ENCODE measurements at regions not wholly inside any gene's neighbourhood (a gene's known extent, or its start where the extent isn't known, plus 50 kb on each side); places are given as distances from the start of the nearest gene placed in this dataset.

DNA sequence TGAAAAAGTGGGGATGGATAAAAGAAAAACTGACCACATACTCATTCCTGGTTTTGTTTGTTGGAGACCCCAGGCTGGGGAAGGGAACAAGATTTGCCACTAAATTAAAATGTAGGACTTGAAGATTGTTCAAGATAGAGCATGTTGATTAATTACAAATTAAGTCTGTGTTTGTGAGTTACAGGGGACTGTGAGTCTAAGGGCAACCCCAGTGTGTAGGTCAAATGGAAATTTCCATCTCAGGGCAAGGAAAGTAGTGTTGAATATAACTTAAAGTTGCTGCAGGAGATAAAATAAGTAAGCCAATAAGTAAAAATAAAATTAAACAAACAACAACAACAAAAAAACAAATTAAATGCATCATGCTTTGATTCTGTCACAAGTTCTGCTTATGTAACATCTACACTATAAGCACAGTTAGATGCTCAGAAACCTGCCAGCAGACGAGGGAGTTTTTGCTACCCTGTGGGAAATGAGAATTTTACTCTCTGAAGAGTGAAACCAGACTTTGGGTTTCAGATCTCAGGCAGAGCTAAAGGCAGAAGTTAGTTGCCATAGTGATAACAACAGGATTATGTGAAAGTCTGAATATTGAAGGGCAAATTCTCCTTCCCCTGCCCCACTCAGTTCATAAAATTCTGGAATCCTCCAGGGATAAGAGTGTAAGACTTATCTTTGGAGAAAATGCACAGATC lies 352.3 kb downstream of the GRXCR1 start:
- DNase-seq, result no peak

DNA sequence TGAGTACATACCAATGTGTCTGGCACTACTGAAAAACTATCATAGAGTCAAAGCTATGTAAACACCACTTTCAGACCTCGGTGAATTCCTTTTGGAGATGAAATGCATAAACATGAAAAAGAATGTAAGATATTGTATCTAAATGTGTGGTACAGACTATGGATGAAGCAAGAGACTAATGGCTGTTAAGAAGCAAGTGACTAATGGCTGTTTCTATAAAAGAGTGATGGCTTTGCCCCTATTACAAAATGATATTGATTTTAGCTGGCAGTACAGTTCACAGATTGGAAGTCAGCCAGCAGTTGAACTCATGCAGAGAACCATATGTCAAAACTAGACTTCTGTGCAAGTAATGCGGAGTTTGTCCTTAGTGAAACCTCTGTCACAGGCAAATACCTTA lies 359.3 kb downstream of the GRXCR1 start:
- DNase-seq, result no peak

- no peak for DNase-seq
These were observed 361.0 kb downstream of the GRXCR1 start for GRCh38 chr4:43253541-43253940.

GRCh38 chr4:43264730-43265129 lies 372.2 kb downstream of the GRXCR1 start:
- DNase-seq, result no peak

DNA sequence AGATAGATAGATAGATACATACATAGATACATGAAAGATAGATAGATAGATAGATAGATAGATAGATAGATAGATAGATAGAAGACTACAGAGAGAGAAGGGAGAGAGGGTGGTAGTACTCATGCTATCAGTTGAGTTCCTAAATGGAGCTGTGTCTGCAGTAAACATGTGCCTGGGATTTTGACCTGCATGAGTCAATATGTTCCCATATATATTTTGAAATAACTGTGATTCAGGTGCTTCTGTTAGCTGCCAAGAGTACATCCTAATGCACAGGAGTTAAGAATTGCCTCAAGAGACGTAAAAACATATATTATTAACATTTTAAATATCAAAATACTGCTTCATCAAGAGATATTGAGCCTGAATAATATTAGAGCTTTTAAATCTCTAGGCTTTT lies 379.4 kb downstream of the GRXCR1 start:
- DNase-seq, result no peak

DNA sequence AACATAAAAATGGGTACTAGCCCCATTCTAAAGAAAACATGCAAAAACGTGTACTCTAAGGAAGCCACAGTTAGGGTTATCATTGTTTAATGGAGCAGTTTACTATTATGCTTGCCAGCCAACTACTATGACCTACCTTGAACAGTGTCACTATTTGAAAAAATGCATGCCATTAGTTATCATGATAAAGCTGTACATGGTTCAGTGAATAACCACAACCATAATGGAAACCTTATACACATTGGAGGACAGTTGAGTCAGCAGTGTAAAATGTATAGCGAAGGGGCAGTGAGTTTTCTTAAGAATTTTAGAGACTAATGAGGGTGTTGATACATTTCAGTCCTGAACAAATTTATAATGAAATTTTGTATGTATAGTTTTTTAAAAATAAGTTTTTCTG lies 381.9 kb downstream of the GRXCR1 start:
- no peak for DNase-seq

DNA sequence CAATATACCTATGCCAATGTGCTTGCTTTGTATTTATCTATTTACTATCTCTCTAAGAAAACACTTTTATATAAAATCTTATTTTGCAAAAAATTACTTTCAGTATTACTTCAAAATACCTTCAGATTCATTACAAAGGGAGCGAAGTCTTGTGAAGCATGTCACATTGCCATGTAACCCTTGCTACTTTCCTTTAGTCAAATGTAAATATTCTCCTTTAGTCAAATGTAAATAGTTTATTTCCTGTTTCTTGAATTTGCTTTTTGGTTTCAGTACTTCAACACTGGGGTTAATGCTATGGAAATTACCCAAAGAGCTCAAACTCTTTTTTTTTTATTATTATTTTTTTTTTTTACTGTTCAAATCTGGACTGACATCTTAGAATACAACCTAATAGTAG lies 383.3 kb downstream of the GRXCR1 start:
- DNase-seq, result no peak

DNA sequence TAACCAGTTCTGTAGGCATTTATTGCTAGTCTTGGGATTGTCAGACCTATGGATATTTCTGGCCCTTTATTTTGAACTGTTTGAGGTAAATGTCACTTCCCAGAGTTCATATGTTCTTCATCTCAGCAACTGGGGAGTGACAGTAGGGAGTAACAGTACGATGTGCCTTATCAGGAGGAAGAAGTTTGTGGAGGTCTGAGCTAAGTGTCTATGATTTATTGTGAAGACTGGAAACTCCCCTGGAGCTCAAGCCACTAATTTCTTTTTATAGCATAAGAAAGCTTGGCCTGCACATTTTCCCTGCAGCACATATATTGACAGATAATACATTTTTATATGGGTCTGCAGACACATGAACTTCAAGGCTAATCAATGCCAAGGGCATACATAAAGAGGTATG lies 383.8 kb downstream of the GRXCR1 start:
- DNase-seq, result no peak

- no peak for DNase-seq
These were observed 384.5 kb downstream of the GRXCR1 start for GRCh38 chr4:43277003-43277402.

DNA sequence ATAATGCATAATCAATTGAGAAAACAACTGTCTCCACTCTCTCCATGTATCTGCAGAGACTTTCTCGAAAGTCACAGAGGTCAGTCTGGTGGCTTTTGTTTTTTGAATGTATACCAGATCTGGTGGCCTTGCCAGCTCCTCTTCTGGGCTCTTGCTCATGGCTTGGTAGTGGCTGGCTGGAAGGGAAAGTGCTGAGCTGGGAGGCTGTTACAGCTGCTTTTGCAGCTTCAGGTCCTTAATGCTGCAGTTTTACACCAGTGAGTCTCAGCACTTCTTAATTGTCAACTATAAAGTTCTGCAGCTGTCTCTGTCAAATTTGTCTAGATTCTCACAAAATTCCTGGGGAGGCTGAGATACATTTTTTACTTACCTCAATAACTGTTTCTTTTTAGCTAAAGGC lies 390.0 kb downstream of the GRXCR1 start:
- no peak for DNase-seq

DNA sequence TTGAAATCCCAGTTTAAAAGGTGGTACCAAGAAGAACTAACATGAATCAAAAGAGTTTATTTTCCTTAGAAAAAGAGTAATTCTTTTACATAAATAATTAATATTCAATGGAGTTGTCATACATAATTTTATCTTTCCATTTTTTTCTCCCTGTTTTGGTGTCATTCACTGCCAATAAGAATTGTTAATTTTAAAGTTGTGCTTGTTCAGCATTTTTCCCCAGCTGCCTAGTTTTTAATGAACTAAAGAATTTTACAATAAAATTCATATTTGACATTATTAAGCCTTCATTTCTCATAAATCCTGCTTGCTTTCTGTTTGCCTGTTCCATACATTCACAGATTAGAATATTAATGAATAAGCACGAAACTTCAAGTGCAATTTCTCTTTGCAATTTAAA lies 393.6 kb downstream of the GRXCR1 start:
- no peak for DNase-seq

- DNase-seq, result no peak
These were observed 404.5 kb downstream of the GRXCR1 start for GRCh38 chr4:43296946-43297528.

- no peak for DNase-seq
These were observed 424.3 kb downstream of the GRXCR1 start for GRCh38 chr4:43316813-43317212.

GRCh38 chr4:43325220-43325967 lies 432.9 kb downstream of the GRXCR1 start:
- no peak for DNase-seq

GRCh38 chr4:43330288-43330687 lies 437.8 kb downstream of the GRXCR1 start:
- DNase-seq, result no peak

- DNase-seq, result no peak
These were observed 438.9 kb downstream of the GRXCR1 start for GRCh38 chr4:43331226-43332051.

DNA sequence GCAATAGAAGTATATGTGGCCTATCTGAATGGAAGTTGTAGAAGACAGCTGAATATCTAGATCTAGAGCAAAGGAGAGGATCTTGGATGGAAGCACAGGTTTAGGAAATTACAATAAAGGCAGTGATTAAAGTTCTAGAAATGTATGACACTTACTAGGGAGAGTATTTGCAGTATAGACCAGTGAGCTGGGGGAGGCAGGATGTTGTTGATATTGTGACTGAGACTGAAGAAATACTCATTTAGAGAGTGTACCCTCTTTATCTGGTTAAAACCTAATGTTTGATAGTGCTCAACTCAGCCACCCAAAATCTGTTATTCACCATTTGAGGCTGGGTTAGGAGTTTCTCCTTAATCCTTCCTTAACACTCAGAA lies 439.5 kb downstream of the GRXCR1 start:
- DNase-seq, result no peak

DNA sequence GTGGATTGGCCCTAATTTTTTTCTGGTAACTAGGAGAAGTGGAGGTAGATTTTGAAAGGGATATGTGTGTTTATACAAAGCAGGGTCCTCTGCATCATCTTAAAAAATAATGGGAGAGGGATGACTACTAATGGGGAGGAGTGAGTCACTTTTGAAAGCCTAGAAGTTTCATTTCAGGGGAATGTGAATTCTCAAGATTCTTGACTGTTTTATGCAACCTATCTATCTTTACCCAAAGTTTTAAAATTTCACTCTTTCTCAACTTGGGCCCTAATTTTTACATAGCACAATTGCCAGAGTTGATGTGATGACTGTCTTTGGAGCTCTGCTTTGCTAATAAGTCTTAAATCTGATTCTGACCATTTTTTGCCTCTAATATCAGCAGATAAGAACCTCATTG lies 445.2 kb downstream of the GRXCR1 start:
- no peak for DNase-seq

GRCh38 chr4:43339435-43339834 lies 446.9 kb downstream of the GRXCR1 start:
- DNase-seq, result no peak

GRCh38 chr4:43341741-43342140 lies 449.2 kb downstream of the GRXCR1 start:
- DNase-seq, result no peak

GRCh38 chr4:43343298-43343697 lies 450.8 kb downstream of the GRXCR1 start:
- no peak for DNase-seq

- DNase-seq, result no peak
These were observed 452.9 kb downstream of the GRXCR1 start for GRCh38 chr4:43345323-43345925.

DNA sequence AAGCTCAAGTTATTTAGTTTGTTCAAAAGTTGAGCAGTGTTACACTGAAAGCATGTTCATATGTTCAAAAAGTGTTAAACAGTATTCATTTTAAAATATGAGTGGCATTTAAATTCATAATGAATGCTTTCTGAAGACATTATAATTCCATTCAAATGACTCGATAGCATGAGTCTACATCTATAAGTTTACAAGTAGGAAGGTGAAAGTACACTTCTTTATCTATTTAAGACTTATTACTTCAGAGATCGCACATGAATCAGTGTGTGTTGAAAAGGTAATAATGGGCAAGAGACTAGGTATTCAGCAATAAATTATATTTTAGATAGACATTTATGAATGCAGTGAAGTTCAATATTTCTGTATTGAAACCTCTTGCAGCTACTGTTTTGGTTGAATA lies 456.1 kb downstream of the GRXCR1 start:
- no peak for DNase-seq

Data from DMS79 (cell line).